ENCODE measurements at regions not wholly inside any gene's neighbourhood (a gene's known extent, or its start where the extent isn't known, plus 50 kb on each side); places are given as distances from the start of the nearest gene placed in this dataset.
"Not testable (repeated sequence)": the region's sequence is repeated elsewhere in the genome, so short reads cannot be mapped to it uniquely, and the experiment has no call there.

GRCh38 chr9:79425840-79426239, 145.9 kb upstream of the TLE4 start:
- no peaks in the 10 kb centered on the region for H3K27me3 ChIP-seq
- DNase-seq (ENCODE audit: low spot score), result no peak

GRCh38 chr9:79428422-79428821, 143.3 kb upstream of the TLE4 start:
- no peak overlapping the region for H3K27ac ChIP-seq
- no peak for DNase-seq (ENCODE audit: low spot score)
- H3K4me3 ChIP-seq, result no peak overlapping the region
- no peaks in the 10 kb centered on the region for H3K27me3 ChIP-seq
- no peak for TF ChIP-seq CTCF (IDR thresholded peaks at IDR 0.05)
- H3K9me3 ChIP-seq, result peaks cover 5 to 25% of the 10 kb centered on the region in 2 donors
- no peaks in the 10 kb centered on the region for H3K36me3 ChIP-seq
- no peaks in the 10 kb centered on the region for H3K4me1 ChIP-seq

More at GRCh38 chr9:79425840-79426239, 145.9 kb upstream of the TLE4 start:
- no peaks in the 10 kb centered on the region for H3K4me1 ChIP-seq
- peaks cover 5 to 27% of the 10 kb centered on the region in 2 donors for H3K9me3 ChIP-seq
- TF ChIP-seq CTCF (IDR thresholded peaks at IDR 0.05), result no peak
- H3K27ac ChIP-seq, result no peak overlapping the region
- H3K4me3 ChIP-seq, result no peak overlapping the region
- no peaks in the 10 kb centered on the region for H3K36me3 ChIP-seq

- no peaks in the 10 kb centered on the region for H3K4me1 ChIP-seq
- no peak for TF ChIP-seq CTCF (IDR thresholded peaks at IDR 0.05)
- no peaks in the 10 kb centered on the region for H3K36me3 ChIP-seq
- no peak for DNase-seq (ENCODE audit: low spot score)
- no peak overlapping the region for H3K27ac ChIP-seq
- H3K27me3 ChIP-seq, result no peaks in the 10 kb centered on the region
- peaks cover 0 to 8% of the 10 kb centered on the region in 2 donors for H3K9me3 ChIP-seq
- no peak overlapping the region for H3K4me3 ChIP-seq
Observed at GRCh38 chr9:79430619-79431018, 141.1 kb upstream of the TLE4 start.

GRCh38 chr9:79431019-79431679, 140.6 kb upstream of the TLE4 start:
- H3K9me3 ChIP-seq, result peaks cover 0 to 3% of the 10 kb centered on the region in 2 donors
- H3K4me1 ChIP-seq, result no peaks in the 10 kb centered on the region
- no peak for DNase-seq (ENCODE audit: low spot score)
- H3K27ac ChIP-seq, result no peak overlapping the region
- no peak for TF ChIP-seq CTCF (IDR thresholded peaks at IDR 0.05)
- H3K27me3 ChIP-seq, result no peaks in the 10 kb centered on the region
- H3K36me3 ChIP-seq, result no peaks in the 10 kb centered on the region
- H3K4me3 ChIP-seq, result no peak overlapping the region

GRCh38 chr9:79432485-79432884, 139.3 kb upstream of the TLE4 start:
- no peak for TF ChIP-seq CTCF (IDR thresholded peaks at IDR 0.05)
- H3K36me3 ChIP-seq, result no peaks in the 10 kb centered on the region
- no peaks in the 10 kb centered on the region for H3K27me3 ChIP-seq
- no peak overlapping the region for H3K27ac ChIP-seq
- H3K4me1 ChIP-seq, result no peaks in the 10 kb centered on the region
- no peak overlapping the region for H3K4me3 ChIP-seq
- no peaks in the 10 kb centered on the region for H3K9me3 ChIP-seq
- no peak for DNase-seq (ENCODE audit: low spot score)

GRCh38 chr9:79433703-79434102, 138.1 kb upstream of the TLE4 start:
- no peak for DNase-seq (ENCODE audit: low spot score)
- H3K4me3 ChIP-seq, result no peak overlapping the region
- no peaks in the 10 kb centered on the region for H3K4me1 ChIP-seq

GRCh38 chr9:79439221-79439620, 132.5 kb upstream of the TLE4 start:
- H3K4me1 ChIP-seq; H3K4me3 ChIP-seq; DNase-seq (ENCODE audit: low spot score); H3K9me3 ChIP-seq; H3K36me3 ChIP-seq; H3K27ac ChIP-seq; H3K27me3 ChIP-seq: not testable (repeated sequence)

More at GRCh38 chr9:79433703-79434102, 138.1 kb upstream of the TLE4 start:
- no peak overlapping the region for H3K27ac ChIP-seq
- no peaks in the 10 kb centered on the region for H3K36me3 ChIP-seq
- H3K9me3 ChIP-seq, result no peaks in the 10 kb centered on the region
- TF ChIP-seq CTCF (IDR thresholded peaks at IDR 0.05), result no peak
- no peaks in the 10 kb centered on the region for H3K27me3 ChIP-seq
